Left ventricle myocardium inferior (tissue), 1 donor: ENCODE measurements at regions not wholly inside any gene's neighbourhood (a gene's known extent, or its start where the extent isn't known, plus 50 kb on each side); places are given as distances from the start of the nearest gene placed in this dataset.

Experiments used
- DNase-seq: peaks from one replicate; pipeline ENCODE4 v3.0.0-alpha.2; 2020
- H3K27ac ChIP-seq: fragments of 200-600 bp; replicated peaks from 2 replicates; pipeline ENCODE4 v1.8.0; 2021
- H3K27me3 ChIP-seq: fragments of 200-600 bp; 2 replicates; pipeline ENCODE4 v1.8.0; 2021; ENCODE audit warnings: low read depth
- H3K36me3 ChIP-seq: fragments of 200-600 bp; 2 replicates; pipeline ENCODE4 v1.8.0; 2021
- H3K4me1 ChIP-seq: fragments of 200-600 bp; 2 replicates; pipeline ENCODE4 v1.8.0; 2021
- H3K4me3 ChIP-seq: fragments of 200-600 bp; 2 replicates; pipeline ENCODE4 v1.8.0; 2021; ENCODE audit warnings: mild to moderate bottlenecking, moderate library complexity
- H3K9me3 ChIP-seq: fragments of 200-600 bp; replicated peaks from 2 replicates; pipeline ENCODE4 v1.8.0; 2021
- CTCF ChIP-seq: fragments of 200-600 bp; IDR thresholded peaks from 2 replicates; pipeline ENCODE4 v1.8.0; 2021; ENCODE audit warnings: antibody characterized with exemption, mild to moderate bottlenecking, borderline replicate concordance
- intact Hi-C: fragments of 100-400 bp; cut with micrococcal nuclease; formaldehyde crosslinking; loops from one replicate; pipeline ENCODE4 v1.11.0; 2022
- donor health status: DM: no; HTN: yes; CAD: no; lungs with severe emphysema.

GRCh38 chr4:66574145-66574978, 904.1 kb upstream of the EPHA5 start:
- no peaks in the 10 kb centered on the region for H3K9me3 ChIP-seq
- no peaks in the 10 kb centered on the region for H3K4me1 ChIP-seq
- no peak for DNase-seq
- intact Hi-C loops = no loop called here
- H3K4me3 ChIP-seq = no peak overlapping the region
- no peaks in the 10 kb centered on the region for H3K27me3 ChIP-seq
- H3K36me3 ChIP-seq = no peaks in the 10 kb centered on the region
- no peak for TF ChIP-seq CTCF
- no peak overlapping the region for H3K27ac ChIP-seq

DNA sequence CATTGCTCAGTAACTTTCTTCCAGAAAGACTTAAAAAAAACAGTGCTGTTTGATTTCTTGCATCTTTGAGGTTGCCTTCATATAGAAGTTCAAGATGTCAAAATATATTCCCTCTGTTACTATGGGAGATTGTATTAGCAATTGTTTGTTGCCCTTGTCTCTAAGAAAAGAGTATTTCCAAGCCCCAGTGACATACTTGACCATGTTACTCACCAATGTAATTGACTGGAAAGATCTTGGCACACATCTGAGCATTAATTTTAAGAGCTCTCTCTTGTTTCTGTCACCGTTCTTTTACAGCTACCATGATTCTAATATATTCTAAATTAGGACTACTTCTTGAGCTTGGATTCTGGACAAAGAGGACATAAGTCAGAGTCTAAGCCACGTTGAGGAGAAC, 902.7 kb upstream of the EPHA5 start:
- intact Hi-C loops = no loop called here
- H3K27me3 ChIP-seq = no peaks in the 10 kb centered on the region
- no peak for DNase-seq
- TF ChIP-seq CTCF = no peak
- no peaks in the 10 kb centered on the region for H3K4me1 ChIP-seq
- no peak overlapping the region for H3K4me3 ChIP-seq
- H3K9me3 ChIP-seq = no peaks in the 10 kb centered on the region
- no peaks in the 10 kb centered on the region for H3K36me3 ChIP-seq
- no peak overlapping the region for H3K27ac ChIP-seq

- no peak for TF ChIP-seq CTCF
- no peaks in the 10 kb centered on the region for H3K4me1 ChIP-seq
- no peaks in the 10 kb centered on the region for H3K36me3 ChIP-seq
- no peak overlapping the region for H3K27ac ChIP-seq
- H3K4me3 ChIP-seq = no peak overlapping the region
- no peaks in the 10 kb centered on the region for H3K27me3 ChIP-seq
- DNase-seq = no peak
- intact Hi-C loops = no loop called here
- H3K9me3 ChIP-seq = no peaks in the 10 kb centered on the region
Measured at GRCh38 chr4:66571145-66571695, 900.9 kb upstream of the EPHA5 start.

DNA sequence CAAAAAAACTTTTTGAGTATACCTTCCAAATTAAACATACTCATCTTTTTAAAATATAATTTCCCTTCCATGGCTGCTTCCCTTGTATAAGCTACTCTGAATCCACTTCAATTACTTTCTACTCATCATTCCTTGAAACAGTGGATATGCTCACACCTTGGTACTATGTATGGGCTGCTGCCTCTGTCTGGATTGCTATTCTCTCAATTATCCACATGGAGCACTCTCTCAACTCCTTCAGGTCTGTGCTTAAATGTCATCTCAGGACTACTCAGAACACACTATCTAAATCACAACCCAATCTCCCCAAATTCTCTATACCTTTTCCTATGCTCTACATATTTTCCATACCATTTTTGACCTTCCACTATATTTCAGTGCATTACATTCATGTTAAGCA, 898.9 kb upstream of the EPHA5 start:
- intact Hi-C loops = no loop called here
- Histone ChIP-seq H3K9me3 (no peaks in the 10 kb centered on the region), H3K4me3 (no peak overlapping the region), H3K27me3 (no peaks in the 10 kb centered on the region), H3K36me3 (no peaks in the 10 kb centered on the region), H3K4me1 (no peaks in the 10 kb centered on the region), H3K27ac (no peak overlapping the region)
- DNase-seq = no peak
- no peak for TF ChIP-seq CTCF

DNA sequence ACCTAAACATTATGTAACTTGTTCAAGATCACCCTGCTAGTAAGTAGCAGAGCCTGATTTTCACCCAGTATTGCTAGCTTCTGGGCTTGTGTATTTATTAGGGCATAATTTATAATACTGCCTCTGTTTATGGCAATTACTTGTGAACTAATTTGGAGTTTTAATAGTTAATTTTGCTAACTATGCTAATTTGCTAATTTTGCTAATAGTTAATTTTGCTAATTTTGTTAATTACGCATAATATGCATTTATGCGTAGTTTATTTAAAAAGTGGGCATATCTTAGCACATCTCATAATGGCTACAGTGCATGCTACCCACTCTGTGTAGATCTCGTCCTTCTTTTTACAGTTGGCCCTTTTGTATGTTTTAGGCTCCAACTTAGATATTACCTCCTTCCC, 898.1 kb upstream of the EPHA5 start:
- no peak for DNase-seq
- Histone ChIP-seq H3K4me3 (no peak overlapping the region), H3K9me3 (no peaks in the 10 kb centered on the region)

More for the DNA sequence above, 898.1 kb upstream of the EPHA5 start:
- intact Hi-C loops = no loop called here
- no peaks in the 10 kb centered on the region for H3K27me3 ChIP-seq
- no peak for TF ChIP-seq CTCF
- no peaks in the 10 kb centered on the region for H3K36me3 ChIP-seq
- H3K27ac ChIP-seq = no peak overlapping the region
- H3K4me1 ChIP-seq = no peaks in the 10 kb centered on the region
